Body of pancreas (tissue), 4 donors: ENCODE measurements at regions not wholly inside any gene's neighbourhood (a gene's known extent, or its start where the extent isn't known, plus 50 kb on each side); places are given as distances from the start of the nearest gene placed in this dataset.

Experiments used
- POLR2A ChIP-seq, 3 donors: fragments of 450-650 bp; IDR thresholded peaks; one replicate each; pipeline ENCODE4 v1.6.1; 2016; ENCODE audit warnings: antibody characterized with exemption in 3 of 3, mild to moderate bottlenecking in 2 of 3
- TF ChIP-seq, protein P1 (sequence below), 7 experiments: fragments of 450-650 bp in 4 of 7; fragments of 200-600 bp in 3 of 7; sonication (generic) in 3 of 7; IDR thresholded peaks; one replicate each; pipeline ENCODE4 v1.5.1; 2016 to 2019; ENCODE audit warnings: antibody characterized with exemption in 7 of 7

DNA sequence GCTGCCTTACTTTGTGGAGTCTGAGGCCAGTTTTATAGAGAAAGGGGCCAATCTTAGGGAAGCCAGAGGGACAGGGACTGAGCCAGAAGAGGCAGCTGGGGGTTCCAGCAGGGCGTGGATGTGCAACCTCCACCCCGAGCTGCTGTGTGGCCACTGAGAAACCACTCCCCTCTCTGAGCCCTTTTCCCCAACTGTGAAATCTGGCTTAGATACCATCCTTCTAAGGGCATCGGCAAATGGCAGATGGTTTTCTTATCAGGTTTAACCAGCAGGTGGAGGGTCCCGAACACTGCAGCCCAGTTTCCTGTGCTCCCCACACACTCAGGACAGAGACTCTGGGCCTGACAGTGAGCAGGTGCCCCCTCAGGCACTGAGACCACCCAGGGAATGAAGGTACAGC is 55.8 kb upstream of the SLC6A6 start:
- TF ChIP-seq, protein P1, sequence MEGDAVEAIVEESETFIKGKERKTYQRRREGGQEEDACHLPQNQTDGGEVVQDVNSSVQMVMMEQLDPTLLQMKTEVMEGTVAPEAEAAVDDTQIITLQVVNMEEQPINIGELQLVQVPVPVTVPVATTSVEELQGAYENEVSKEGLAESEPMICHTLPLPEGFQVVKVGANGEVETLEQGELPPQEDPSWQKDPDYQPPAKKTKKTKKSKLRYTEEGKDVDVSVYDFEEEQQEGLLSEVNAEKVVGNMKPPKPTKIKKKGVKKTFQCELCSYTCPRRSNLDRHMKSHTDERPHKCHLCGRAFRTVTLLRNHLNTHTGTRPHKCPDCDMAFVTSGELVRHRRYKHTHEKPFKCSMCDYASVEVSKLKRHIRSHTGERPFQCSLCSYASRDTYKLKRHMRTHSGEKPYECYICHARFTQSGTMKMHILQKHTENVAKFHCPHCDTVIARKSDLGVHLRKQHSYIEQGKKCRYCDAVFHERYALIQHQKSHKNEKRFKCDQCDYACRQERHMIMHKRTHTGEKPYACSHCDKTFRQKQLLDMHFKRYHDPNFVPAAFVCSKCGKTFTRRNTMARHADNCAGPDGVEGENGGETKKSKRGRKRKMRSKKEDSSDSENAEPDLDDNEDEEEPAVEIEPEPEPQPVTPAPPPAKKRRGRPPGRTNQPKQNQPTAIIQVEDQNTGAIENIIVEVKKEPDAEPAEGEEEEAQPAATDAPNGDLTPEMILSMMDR (IDR thresholded peaks at IDR 0.05) = no peak
- TF ChIP-seq POLR2A (IDR thresholded peaks at IDR 0.05) = no peak
